Stimulated activated effector memory CD8-positive, alpha-beta T cell treated with anti-CD3 and anti-CD28 coated beads, Interleukin-12 subunit alpha, Interleukin-12 subunit beta, amount 100 ng/mL, for 72 hours (primary cell): ENCODE measurements at regions not wholly inside any gene's neighbourhood (a gene's known extent, or its start where the extent isn't known, plus 50 kb on each side); places are given as distances from the start of the nearest gene placed in this dataset.
"Not testable (repeated sequence)": the region's sequence is repeated elsewhere in the genome, so short reads cannot be mapped to it uniquely, and the experiment has no call there.

Source experiments
- ATAC-seq: fragments of 150-1000 bp; cut with Tn5 transposase; 2 replicates; pipeline ENCODE4 v1.10.0; 2021
- DNase-seq, 2 donors: peaks; one replicate each; pipeline ENCODE4 v3.0.0; 2021 to 2022; ENCODE audit warnings: low spot score in 2 of 2
- H3K27ac Mint-ChIP-seq: one replicate; pipeline ENCODE4 v1.8.0; 2022; ENCODE audit warnings: mild to moderate bottlenecking, mixed read lengths
- H3K36me3 Mint-ChIP-seq: one replicate; pipeline ENCODE4 v1.8.0; 2022; ENCODE audit warnings: mild to moderate bottlenecking, mixed read lengths
- H3K4me1 Mint-ChIP-seq: one replicate; pipeline ENCODE4 v1.8.0; 2022; ENCODE audit warnings: mixed read lengths
- H3K4me3 Mint-ChIP-seq: one replicate; pipeline ENCODE4 v1.8.0; 2022; ENCODE audit warnings: mild to moderate bottlenecking, mixed read lengths
- H3K9me3 Mint-ChIP-seq: one replicate; pipeline ENCODE4 v1.8.0; 2022; ENCODE audit warnings: mixed read lengths

- H3K27ac Mint-ChIP-seq = no peak overlapping the region
- H3K36me3 Mint-ChIP-seq = no peaks in the 10 kb centered on the region
- H3K4me3 Mint-ChIP-seq = no peak overlapping the region
- no peak for DNase-seq
- no peaks in the 10 kb centered on the region for H3K4me1 Mint-ChIP-seq
- no peaks in the 10 kb centered on the region for H3K9me3 Mint-ChIP-seq
- no peak for ATAC-seq
These were observed 99.1 kb downstream of the ENC1 start for GRCh38 chr5:74541381-74541781.

- H3K9me3 Mint-ChIP-seq = no peaks in the 10 kb centered on the region
- ATAC-seq = no peak
- no peaks in the 10 kb centered on the region for H3K4me1 Mint-ChIP-seq
- no peak overlapping the region for H3K27ac Mint-ChIP-seq
- no peaks in the 10 kb centered on the region for H3K36me3 Mint-ChIP-seq
- DNase-seq = no peak
- no peak overlapping the region for H3K4me3 Mint-ChIP-seq
These were observed 99.9 kb downstream of the ENC1 start for GRCh38 chr5:74540622-74541021.

- Mint-ChIP-seq H3K36me3 (no peaks in the 10 kb centered on the region), H3K9me3 (no peaks in the 10 kb centered on the region), H3K4me3 (no peak overlapping the region), H3K27ac (no peak overlapping the region), H3K4me1 (no peaks in the 10 kb centered on the region)
- no peak for DNase-seq
- ATAC-seq = no peak
These were observed 100.5 kb downstream of the ENC1 start for GRCh38 chr5:74539986-74540385.

GRCh38 chr5:74538206-74538661 lies 102.3 kb downstream of the ENC1 start:
- Mint-ChIP-seq H3K36me3 (no peaks in the 10 kb centered on the region), H3K9me3 (peaks cover 9% of the 10 kb centered on the region), H3K27ac (no peak overlapping the region), H3K4me1 (no peaks in the 10 kb centered on the region), H3K4me3 (no peak overlapping the region)
- ATAC-seq (no peak), DNase-seq (no peak)

- Mint-ChIP-seq H3K9me3 (peaks cover 9% of the 10 kb centered on the region), H3K4me1 (no peaks in the 10 kb centered on the region)
- no peak for ATAC-seq
These were observed 103.9 kb downstream of the ENC1 start for GRCh38 chr5:74536658-74537057.

GRCh38 chr5:74535926-74536325 lies 104.6 kb downstream of the ENC1 start:
- no peak for DNase-seq
- no peak overlapping the region for H3K4me3 Mint-ChIP-seq
- no peaks in the 10 kb centered on the region for H3K36me3 Mint-ChIP-seq
- H3K9me3 Mint-ChIP-seq = peaks cover 9% of the 10 kb centered on the region
- no peaks in the 10 kb centered on the region for H3K4me1 Mint-ChIP-seq
- no peak overlapping the region for H3K27ac Mint-ChIP-seq
- no peak for ATAC-seq

More at GRCh38 chr5:74536658-74537057, 103.9 kb downstream of the ENC1 start:
- H3K36me3 Mint-ChIP-seq = no peaks in the 10 kb centered on the region
- H3K27ac Mint-ChIP-seq = no peak overlapping the region
- no peak for DNase-seq
- no peak overlapping the region for H3K4me3 Mint-ChIP-seq

GRCh38 chr5:74534397-74535129 lies 106.0 kb downstream of the ENC1 start:
- H3K4me1 Mint-ChIP-seq = no peaks in the 10 kb centered on the region
- peaks cover 9% of the 10 kb centered on the region for H3K9me3 Mint-ChIP-seq
- H3K36me3 Mint-ChIP-seq = no peaks in the 10 kb centered on the region
- no peak overlapping the region for H3K27ac Mint-ChIP-seq
- ATAC-seq (no peak), DNase-seq (no peak)
- H3K4me3 Mint-ChIP-seq = no peak overlapping the region

GRCh38 chr5:74530326-74531050 lies 110.0 kb downstream of the ENC1 start:
- H3K27ac Mint-ChIP-seq = no peak overlapping the region
- peaks cover 9% of the 10 kb centered on the region for H3K9me3 Mint-ChIP-seq
- DNase-seq = no peak
- ATAC-seq = no peak
- no peaks in the 10 kb centered on the region for H3K4me1 Mint-ChIP-seq
- no peak overlapping the region for H3K4me3 Mint-ChIP-seq
- H3K36me3 Mint-ChIP-seq = no peaks in the 10 kb centered on the region

- H3K4me3 Mint-ChIP-seq = no peak overlapping the region
- no peaks in the 10 kb centered on the region for H3K36me3 Mint-ChIP-seq
- no peak for ATAC-seq
- no peaks in the 10 kb centered on the region for H3K4me1 Mint-ChIP-seq
- peaks cover 5% of the 10 kb centered on the region for H3K9me3 Mint-ChIP-seq
- DNase-seq = no peak
- H3K27ac Mint-ChIP-seq = no peak overlapping the region
These were observed 111.4 kb downstream of the ENC1 start for GRCh38 chr5:74529101-74529500.

GRCh38 chr5:74526111-74526510 lies 114.4 kb downstream of the ENC1 start:
- H3K27ac Mint-ChIP-seq = no peak overlapping the region
- H3K4me3 Mint-ChIP-seq = no peak overlapping the region
- H3K36me3 Mint-ChIP-seq = no peaks in the 10 kb centered on the region
- DNase-seq (no peak), ATAC-seq (no peak)
- H3K9me3 Mint-ChIP-seq = peaks cover 11% of the 10 kb centered on the region
- H3K4me1 Mint-ChIP-seq = no peaks in the 10 kb centered on the region

- not testable (repeated sequence) for H3K4me3 Mint-ChIP-seq, H3K27ac Mint-ChIP-seq, H3K4me1 Mint-ChIP-seq, ATAC-seq, DNase-seq, H3K36me3 Mint-ChIP-seq
- H3K9me3 Mint-ChIP-seq = peaks cover 11% of the 10 kb centered on the region
These were observed 115.8 kb downstream of the ENC1 start for GRCh38 chr5:74524767-74525166.

- not testable (repeated sequence) for ATAC-seq, H3K4me3 Mint-ChIP-seq
- H3K9me3 Mint-ChIP-seq = peaks cover 11% of the 10 kb centered on the region
These were observed 116.8 kb downstream of the ENC1 start for GRCh38 chr5:74523698-74524097.

GRCh38 chr5:74522838-74523237 lies 117.7 kb downstream of the ENC1 start:
- not testable (repeated sequence) for DNase-seq, H3K36me3 Mint-ChIP-seq, ATAC-seq, H3K4me3 Mint-ChIP-seq, H3K27ac Mint-ChIP-seq, H3K4me1 Mint-ChIP-seq
- H3K9me3 Mint-ChIP-seq = peaks cover 11% of the 10 kb centered on the region

More at GRCh38 chr5:74523698-74524097, 116.8 kb downstream of the ENC1 start:
- H3K27ac Mint-ChIP-seq, H3K36me3 Mint-ChIP-seq, DNase-seq, H3K4me1 Mint-ChIP-seq: not testable (repeated sequence)

- no peaks in the 10 kb centered on the region for H3K36me3 Mint-ChIP-seq
- H3K4me3 Mint-ChIP-seq = no peak overlapping the region
- no peak overlapping the region for H3K27ac Mint-ChIP-seq
- H3K4me1 Mint-ChIP-seq = no peaks in the 10 kb centered on the region
- DNase-seq = no peak
- no peak for ATAC-seq
- H3K9me3 Mint-ChIP-seq = peaks cover 11% of the 10 kb centered on the region
These were observed 119.1 kb downstream of the ENC1 start for GRCh38 chr5:74521401-74521800.

GRCh38 chr5:74519679-74520078 lies 120.8 kb downstream of the ENC1 start:
- H3K27ac Mint-ChIP-seq = no peak overlapping the region
- DNase-seq (no peak), ATAC-seq (no peak)
- no peaks in the 10 kb centered on the region for H3K4me1 Mint-ChIP-seq
- peaks cover 7% of the 10 kb centered on the region for H3K9me3 Mint-ChIP-seq
- no peak overlapping the region for H3K4me3 Mint-ChIP-seq
- H3K36me3 Mint-ChIP-seq = no peaks in the 10 kb centered on the region

GRCh38 chr5:74519161-74519571 lies 121.4 kb downstream of the ENC1 start:
- Mint-ChIP-seq H3K4me3 (no peak overlapping the region), H3K27ac (no peak overlapping the region), H3K36me3 (no peaks in the 10 kb centered on the region), H3K4me1 (no peaks in the 10 kb centered on the region), H3K9me3 (peaks cover 7% of the 10 kb centered on the region)
- ATAC-seq = no peak
- no peak for DNase-seq
